C4-2B (cell line): ENCODE measurements at regions not wholly inside any gene's neighbourhood (a gene's known extent, or its start where the extent isn't known, plus 50 kb on each side); places are given as distances from the start of the nearest gene placed in this dataset.

Experiments
- CTCF ChIP-seq: fragments of 450-650 bp; conservative IDR thresholded peaks from 2 replicates; pipeline ENCODE4 v1.5.1; 2017; ENCODE audit warnings: mild to moderate bottlenecking
- ZFX ChIP-seq: fragments of 450-650 bp; IDR thresholded peaks from 2 replicates; pipeline ENCODE4 v1.6.1; 2017

- no peak for TF ChIP-seq CTCF
- TF ChIP-seq ZFX = no peak
Observed at GRCh38 chr5:17917465-17917864, 283.2 kb downstream of the TAF11L14 start.
